Testis (tissue), 2 donors: ENCODE measurements at regions not wholly inside any gene's neighbourhood (a gene's known extent, or its start where the extent isn't known, plus 50 kb on each side); places are given as distances from the start of the nearest gene placed in this dataset.
"Not testable (repeated sequence)": the region's sequence is repeated elsewhere in the genome, so short reads cannot be mapped to it uniquely, and the experiment has no call there.

Source experiments
- CTCF ChIP-seq, 3 experiments: fragments of 450-650 bp in 2 of 3; fragments of 200-600 bp in 1 of 3; sonication (generic) in 1 of 3; IDR thresholded peaks; one replicate each; pipeline ENCODE4 v1.5.1; 2016 to 2019; ENCODE audit warnings: antibody characterized with exemption in 3 of 3, mild to moderate bottlenecking in 2 of 3, moderate library complexity in 1 of 3
- POLR2A ChIP-seq: fragments of 450-650 bp; IDR thresholded peaks from one replicate; pipeline ENCODE4 v1.6.1; 2017; ENCODE audit warnings: antibody characterized with exemption, mild to moderate bottlenecking, moderate library complexity

GRCh38 chrX:150091300-150091699 lies 153.0 kb upstream of the EOLA2 start:
- not testable (repeated sequence) for TF ChIP-seq POLR2A; CTCF (IDR thresholded peaks at IDR 0.05)
